ENCODE measurements at regions not wholly inside any gene's neighbourhood (a gene's known extent, or its start where the extent isn't known, plus 50 kb on each side); places are given as distances from the start of the nearest gene placed in this dataset.
"Not testable (repeated sequence)": the region's sequence is repeated elsewhere in the genome, so short reads cannot be mapped to it uniquely, and the experiment has no call there.

DNA sequence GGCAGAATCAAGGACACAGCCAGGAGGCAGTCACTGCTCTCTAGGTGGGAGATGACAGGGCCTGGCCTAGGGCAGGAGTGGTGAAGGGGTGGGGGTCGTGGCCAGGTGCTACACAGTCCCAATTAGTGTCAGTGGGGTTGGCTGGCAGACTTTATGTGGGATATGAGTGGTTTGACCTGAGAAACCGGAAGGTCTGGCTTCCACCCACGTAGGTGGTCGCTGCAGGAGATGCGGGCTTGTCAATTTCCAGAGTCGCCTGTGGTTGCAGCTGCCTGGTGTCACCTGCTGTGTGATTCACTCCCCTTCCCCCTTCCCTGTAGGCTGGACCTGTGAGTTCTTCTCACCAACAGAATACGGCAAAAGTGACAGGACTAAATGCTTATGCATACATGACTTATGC is 124.3 kb downstream of the KLF6 start:
- Histone ChIP-seq H3K4me3 (ENCODE audit: low read length) (no peak overlapping the region), H3K4me2 (ENCODE audit: low read depth, low read length, poor library complexity, severe bottlenecking) (no peak overlapping the region), H3K9ac (ENCODE audit: low read length) (no peak overlapping the region), H3K27me3 (ENCODE audit: low read length) (no peaks in the 10 kb centered on the region), H3K79me2 (ENCODE audit: low read length) (no peaks in the 10 kb centered on the region), H3K9me2 (replicated peaks; ENCODE audit: insufficient read depth, low read length) (no peaks in the 10 kb centered on the region), H3K9me3 (ENCODE audit: low read length) (no peaks in the 10 kb centered on the region), H3K36me3 (ENCODE audit: insufficient read depth, low read length) (no peaks in the 10 kb centered on the region), H2AFZ (ENCODE audit: low read length) (no peak overlapping the region), H4K20me1 (ENCODE audit: insufficient read depth, low read depth, low read length) (no peaks in the 10 kb centered on the region), H3K4me1 (ENCODE audit: low read length) (no peaks in the 10 kb centered on the region), H3K27ac (ENCODE audit: low read length) (no peak overlapping the region)
- no peak for DNase-seq

DNA sequence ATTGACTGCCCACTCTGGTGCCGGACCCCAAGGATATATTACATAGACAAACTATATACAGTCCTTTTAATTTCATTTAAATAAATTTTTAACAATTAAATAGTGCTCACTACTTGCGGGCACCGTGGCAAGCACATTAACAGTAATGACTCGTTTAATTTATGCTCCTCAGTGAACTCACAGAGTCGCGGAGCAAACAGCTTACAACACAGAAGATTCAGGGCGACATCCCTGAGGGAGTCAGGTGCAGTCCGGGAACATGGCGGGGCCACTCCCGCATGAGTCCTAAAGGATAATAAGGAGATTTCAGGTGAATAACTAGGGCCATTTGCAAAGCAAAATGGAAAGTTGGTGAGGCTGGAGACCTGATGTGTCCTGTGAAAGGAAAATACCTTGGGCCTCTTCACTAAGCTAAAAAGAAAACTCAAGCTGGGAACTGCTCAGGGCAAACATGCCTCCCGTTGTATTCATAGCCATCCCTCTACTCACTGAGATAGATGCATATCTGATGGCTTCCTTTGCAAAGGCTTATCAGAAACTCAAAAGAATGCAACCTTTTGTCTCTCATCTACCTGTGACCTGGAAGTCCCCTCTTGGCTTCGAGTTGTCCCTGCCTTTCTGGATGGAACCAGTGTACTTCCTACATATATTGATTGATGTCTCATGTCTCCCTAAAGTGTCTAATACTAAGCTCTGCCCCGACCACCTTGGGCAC is 125.6 kb downstream of the KLF6 start:
- no peaks in the 10 kb centered on the region for H3K36me3 ChIP-seq (ENCODE audit: insufficient read depth, low read length)
- H3K27me3 ChIP-seq (ENCODE audit: low read length): no peaks in the 10 kb centered on the region
- H3K9me3 ChIP-seq (ENCODE audit: low read length): no peaks in the 10 kb centered on the region
- H3K79me2 ChIP-seq (ENCODE audit: low read length): no peaks in the 10 kb centered on the region
- no peak overlapping the region for H3K4me3 ChIP-seq (ENCODE audit: low read length)
- H3K9ac ChIP-seq (ENCODE audit: low read length): no peak overlapping the region
- H3K4me1 ChIP-seq (ENCODE audit: low read length): peaks cover 3% of the 10 kb centered on the region; the same call in 1 of the 2 replicates
- no peak overlapping the region for H3K27ac ChIP-seq (ENCODE audit: low read length)
- H3K4me2 ChIP-seq (ENCODE audit: low read depth, low read length, poor library complexity, severe bottlenecking): no peak overlapping the region
- no peaks in the 10 kb centered on the region for H4K20me1 ChIP-seq (ENCODE audit: insufficient read depth, low read depth, low read length)
- H2AFZ ChIP-seq (ENCODE audit: low read length): no peak overlapping the region
- no peaks in the 10 kb centered on the region for H3K9me2 ChIP-seq (replicated peaks; ENCODE audit: insufficient read depth, low read length)
- no peak for DNase-seq

DNA sequence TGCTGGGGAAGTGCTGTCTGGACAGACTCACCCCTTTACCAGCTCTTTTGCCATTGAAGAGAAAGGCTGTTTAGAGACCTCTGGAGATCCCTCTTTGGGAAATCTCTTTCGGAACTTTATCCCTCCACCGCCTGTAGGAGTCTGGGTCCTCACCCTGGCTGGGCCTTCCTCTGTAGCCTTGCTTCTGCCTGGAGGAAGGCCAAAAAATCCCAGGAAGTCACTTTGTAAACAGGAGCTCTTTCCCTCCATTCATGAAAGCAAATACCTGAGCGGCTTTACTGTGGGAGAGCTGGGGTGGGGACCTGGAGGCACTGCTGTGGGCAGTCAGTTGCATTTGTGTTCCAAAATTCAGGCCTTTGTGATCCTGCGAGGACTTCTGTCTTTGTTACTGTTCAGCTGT is 126.2 kb downstream of the KLF6 start:
- H3K36me3 ChIP-seq (ENCODE audit: insufficient read depth, low read length): no peaks in the 10 kb centered on the region
- no peak overlapping the region for H3K4me3 ChIP-seq (ENCODE audit: low read length)
- H3K79me2 ChIP-seq (ENCODE audit: low read length): no peaks in the 10 kb centered on the region
- no peak overlapping the region for H3K27ac ChIP-seq (ENCODE audit: low read length)
- H2AFZ ChIP-seq (ENCODE audit: low read length): no peak overlapping the region
- H3K4me2 ChIP-seq (ENCODE audit: low read depth, low read length, poor library complexity, severe bottlenecking): no peak overlapping the region
- no peaks in the 10 kb centered on the region for H3K9me3 ChIP-seq (ENCODE audit: low read length)
- no peaks in the 10 kb centered on the region for H3K27me3 ChIP-seq (ENCODE audit: low read length)
- DNase-seq: no peak
- peaks cover 3% of the 10 kb centered on the region; the same call in 1 of the 2 replicates for H3K4me1 ChIP-seq (ENCODE audit: low read length)
- H4K20me1 ChIP-seq (ENCODE audit: insufficient read depth, low read depth, low read length): no peaks in the 10 kb centered on the region
- no peaks in the 10 kb centered on the region for H3K9me2 ChIP-seq (replicated peaks; ENCODE audit: insufficient read depth, low read length)
- no peak overlapping the region for H3K9ac ChIP-seq (ENCODE audit: low read length)

DNA sequence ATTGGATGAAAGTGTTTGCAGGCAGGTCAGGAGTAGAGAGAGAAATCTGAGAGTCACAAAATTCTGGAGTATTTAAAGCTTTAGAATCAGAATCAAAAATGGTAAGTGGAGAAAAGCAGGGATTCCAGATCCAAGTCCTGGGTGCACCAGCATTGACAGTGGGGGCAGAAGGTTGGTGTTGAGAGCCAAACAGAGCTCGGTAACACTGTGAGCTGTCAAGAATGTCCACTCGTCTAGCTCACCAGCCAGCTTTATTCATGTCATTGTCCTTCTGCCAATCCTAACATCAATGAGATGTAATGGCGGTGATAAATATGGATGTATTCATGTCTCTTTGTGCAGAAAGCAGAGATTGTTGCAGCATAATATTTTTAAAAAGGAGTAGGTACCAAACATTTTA is 128.8 kb downstream of the KLF6 start:
- H2AFZ ChIP-seq (ENCODE audit: low read length): no peak overlapping the region
- H4K20me1 ChIP-seq (ENCODE audit: insufficient read depth, low read depth, low read length): no peaks in the 10 kb centered on the region
- H3K27me3 ChIP-seq (ENCODE audit: low read length): no peaks in the 10 kb centered on the region
- no peak overlapping the region for H3K9ac ChIP-seq (ENCODE audit: low read length)
- no peak overlapping the region for H3K27ac ChIP-seq (ENCODE audit: low read length)
- no peaks in the 10 kb centered on the region for H3K36me3 ChIP-seq (ENCODE audit: insufficient read depth, low read length)
- H3K79me2 ChIP-seq (ENCODE audit: low read length): no peaks in the 10 kb centered on the region
- no peaks in the 10 kb centered on the region for H3K9me3 ChIP-seq (ENCODE audit: low read length)
- no peaks in the 10 kb centered on the region for H3K9me2 ChIP-seq (replicated peaks; ENCODE audit: insufficient read depth, low read length)
- H3K4me2 ChIP-seq (ENCODE audit: low read depth, low read length, poor library complexity, severe bottlenecking): no peak overlapping the region
- DNase-seq: no peak
- H3K4me3 ChIP-seq (ENCODE audit: low read length): no peak overlapping the region
- peaks cover 3% of the 10 kb centered on the region; the same call in 1 of the 2 replicates for H3K4me1 ChIP-seq (ENCODE audit: low read length)

DNA sequence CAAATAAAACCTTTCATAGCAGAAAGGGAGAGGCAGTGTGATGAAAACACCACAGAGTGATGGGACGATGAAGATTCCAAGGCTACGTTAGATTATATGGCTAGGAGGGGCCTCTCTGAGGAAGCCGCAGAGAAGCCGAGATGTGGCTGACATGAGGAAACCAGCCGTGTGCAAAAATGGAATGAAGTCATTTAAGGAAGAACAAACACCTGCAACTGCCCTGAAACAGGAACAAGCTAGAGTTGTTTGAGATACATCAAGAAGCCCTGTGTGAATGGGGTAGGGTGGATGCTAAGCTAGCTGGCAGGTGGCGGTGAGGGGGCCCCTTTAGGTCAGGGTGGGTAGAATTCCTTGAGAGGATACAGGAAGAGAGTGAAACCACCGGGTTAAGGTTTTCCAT is 129.5 kb downstream of the KLF6 start:
- H3K4me2 ChIP-seq (ENCODE audit: low read depth, low read length, poor library complexity, severe bottlenecking): no peak overlapping the region
- no peak overlapping the region for H2AFZ ChIP-seq (ENCODE audit: low read length)
- peak; percentile 51 for DNase-seq

DNA sequence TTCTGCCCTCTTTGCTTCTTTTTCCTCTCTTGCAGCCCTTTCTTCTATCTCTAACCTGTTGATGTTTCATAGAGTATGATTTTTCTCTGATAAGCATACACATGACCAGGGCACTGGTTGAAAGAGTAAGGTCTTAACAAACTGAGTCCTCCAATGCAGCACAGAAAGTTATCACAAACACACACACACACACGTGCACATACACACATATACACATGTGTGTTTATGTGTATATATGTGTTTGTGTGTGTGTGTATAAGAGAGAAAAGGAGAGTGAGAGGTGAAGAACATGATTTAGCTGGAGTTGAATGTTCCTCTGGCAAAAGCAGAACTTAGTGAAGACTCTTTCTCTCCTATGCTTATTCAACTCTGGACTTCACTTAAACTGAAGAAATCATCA is 130.0 kb downstream of the KLF6 start:
- Histone ChIP-seq H3K4me3 (ENCODE audit: low read length) (no peak overlapping the region), H4K20me1 (ENCODE audit: insufficient read depth, low read depth, low read length) (no peaks in the 10 kb centered on the region), H3K36me3 (ENCODE audit: insufficient read depth, low read length) (no peaks in the 10 kb centered on the region), H3K9me3 (ENCODE audit: low read length) (no peaks in the 10 kb centered on the region), H3K9me2 (replicated peaks; ENCODE audit: insufficient read depth, low read length) (no peaks in the 10 kb centered on the region), H3K27me3 (ENCODE audit: low read length) (no peaks in the 10 kb centered on the region), H3K4me2 (ENCODE audit: low read depth, low read length, poor library complexity, severe bottlenecking) (no peak overlapping the region), H2AFZ (ENCODE audit: low read length) (no peak overlapping the region), H3K79me2 (ENCODE audit: low read length) (no peaks in the 10 kb centered on the region), H3K9ac (ENCODE audit: low read length) (no peak overlapping the region), H3K27ac (ENCODE audit: low read length) (no peak overlapping the region), H3K4me1 (ENCODE audit: low read length) (peaks cover 3% of the 10 kb centered on the region; the same call in 1 of the 2 replicates)
- DNase-seq: no peak

More for the DNA sequence above, 129.5 kb downstream of the KLF6 start:
- Histone ChIP-seq H3K9me3 (ENCODE audit: low read length) (no peaks in the 10 kb centered on the region), H3K79me2 (ENCODE audit: low read length) (no peaks in the 10 kb centered on the region), H3K36me3 (ENCODE audit: insufficient read depth, low read length) (no peaks in the 10 kb centered on the region), H3K27ac (ENCODE audit: low read length) (no peak overlapping the region), H4K20me1 (ENCODE audit: insufficient read depth, low read depth, low read length) (no peaks in the 10 kb centered on the region), H3K4me3 (ENCODE audit: low read length) (no peak overlapping the region), H3K4me1 (ENCODE audit: low read length) (peaks cover 3% of the 10 kb centered on the region; the same call in 1 of the 2 replicates), H3K9ac (ENCODE audit: low read length) (no peak overlapping the region), H3K9me2 (replicated peaks; ENCODE audit: insufficient read depth, low read length) (no peaks in the 10 kb centered on the region), H3K27me3 (ENCODE audit: low read length) (no peaks in the 10 kb centered on the region)

DNA sequence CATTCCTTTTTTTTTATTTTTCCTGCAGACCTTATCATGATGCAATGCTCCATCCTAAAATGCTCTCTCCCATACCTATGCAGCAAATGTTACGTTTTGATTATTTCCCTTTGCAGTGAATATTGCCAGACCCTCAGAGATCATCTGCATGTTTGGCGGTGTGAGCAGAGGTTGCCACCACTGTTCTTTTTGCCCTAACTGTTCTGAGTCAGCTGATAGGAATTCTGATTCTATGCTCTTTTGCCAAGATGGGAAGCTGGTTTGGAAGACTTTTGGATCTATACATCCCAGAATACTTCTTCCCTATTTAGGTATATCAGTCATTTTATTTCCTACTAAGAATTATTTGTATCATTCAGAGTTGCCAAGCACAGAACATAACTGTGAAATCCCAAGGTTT is 130.5 kb downstream of the KLF6 start:
- no peak overlapping the region for H3K4me3 ChIP-seq (ENCODE audit: low read length)
- H3K4me2 ChIP-seq (ENCODE audit: low read depth, low read length, poor library complexity, severe bottlenecking): no peak overlapping the region
- DNase-seq: no peak

DNA sequence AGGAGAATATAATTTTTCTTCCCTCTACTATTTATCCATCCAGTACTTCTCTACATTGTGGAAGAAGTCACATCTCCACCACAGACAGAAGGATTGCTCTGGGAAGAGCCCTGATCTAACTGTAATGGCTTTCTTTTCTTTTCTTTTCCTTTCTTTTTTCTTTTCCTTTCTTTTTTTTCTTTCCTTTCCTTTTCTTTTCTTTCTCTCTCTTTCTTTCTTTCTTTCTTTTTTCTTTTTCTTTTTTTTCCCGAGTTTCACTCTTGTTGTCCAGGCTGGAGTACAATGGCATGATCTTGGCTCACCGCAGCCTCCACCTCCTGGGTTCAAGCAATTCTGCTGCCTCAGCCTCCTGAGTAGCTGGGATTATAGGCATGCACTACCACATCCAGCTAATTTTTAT is 131.7 kb downstream of the KLF6 start:
- not testable (repeated sequence) for H3K79me2 ChIP-seq (ENCODE audit: low read length); H3K27me3 ChIP-seq (ENCODE audit: low read length); H3K36me3 ChIP-seq (ENCODE audit: insufficient read depth, low read length); H2AFZ ChIP-seq (ENCODE audit: low read length); H4K20me1 ChIP-seq (ENCODE audit: insufficient read depth, low read depth, low read length); H3K4me3 ChIP-seq (ENCODE audit: low read length); H3K4me2 ChIP-seq (ENCODE audit: low read depth, low read length, poor library complexity, severe bottlenecking); H3K9me3 ChIP-seq (ENCODE audit: low read length); H3K9ac ChIP-seq (ENCODE audit: low read length); H3K9me2 ChIP-seq (replicated peaks; ENCODE audit: insufficient read depth, low read length); H3K4me1 ChIP-seq (ENCODE audit: low read length); H3K27ac ChIP-seq (ENCODE audit: low read length); DNase-seq

More for the DNA sequence above, 130.5 kb downstream of the KLF6 start:
- no peaks in the 10 kb centered on the region for H3K9me3 ChIP-seq (ENCODE audit: low read length)
- no peaks in the 10 kb centered on the region for H4K20me1 ChIP-seq (ENCODE audit: insufficient read depth, low read depth, low read length)
- no peaks in the 10 kb centered on the region for H3K36me3 ChIP-seq (ENCODE audit: insufficient read depth, low read length)
- H2AFZ ChIP-seq (ENCODE audit: low read length): no peak overlapping the region
- H3K9me2 ChIP-seq (replicated peaks; ENCODE audit: insufficient read depth, low read length): no peaks in the 10 kb centered on the region
- no peaks in the 10 kb centered on the region for H3K27me3 ChIP-seq (ENCODE audit: low read length)
- H3K79me2 ChIP-seq (ENCODE audit: low read length): no peaks in the 10 kb centered on the region
- no peak overlapping the region for H3K27ac ChIP-seq (ENCODE audit: low read length)
- no peak overlapping the region for H3K9ac ChIP-seq (ENCODE audit: low read length)
- H3K4me1 ChIP-seq (ENCODE audit: low read length): peaks cover 3% of the 10 kb centered on the region; the same call in 1 of the 2 replicates

Measured in Karpas-422 (cell line).